Fibroblast of gingiva (primary cell): ENCODE measurements at regions not wholly inside any gene's neighbourhood (a gene's known extent, or its start where the extent isn't known, plus 50 kb on each side); places are given as distances from the start of the nearest gene placed in this dataset.
"Not testable (repeated sequence)": the region's sequence is repeated elsewhere in the genome, so short reads cannot be mapped to it uniquely, and the experiment has no call there.

ENCODE experiments used
- DNase-seq: peaks from one replicate; pipeline ENCODE4 v3.0.0-alpha.2; 2011; ENCODE audit warnings: low read depth

DNA sequence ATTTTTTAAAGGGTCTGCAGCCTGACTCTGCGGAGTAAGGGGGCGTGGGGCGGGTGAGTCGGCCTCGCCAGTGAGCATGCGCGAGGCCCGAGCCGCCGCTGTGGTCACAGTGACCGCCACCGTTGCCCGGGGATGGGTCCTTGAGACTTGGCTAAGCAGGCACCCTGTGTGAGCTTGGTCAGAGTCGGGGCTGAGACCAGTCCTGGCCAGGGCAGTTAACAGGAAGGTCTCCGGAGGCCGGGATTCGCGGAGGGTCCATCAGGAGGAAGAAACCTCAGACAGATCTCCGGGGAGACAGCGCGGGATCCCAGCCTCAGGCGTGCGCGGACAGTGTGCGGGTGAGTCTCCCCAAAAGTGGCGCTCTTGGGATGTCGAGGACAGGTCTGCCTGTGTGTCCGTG, 1384.4 kb upstream of the PCDH10 start:
- no peak for DNase-seq

- peak; percentile 93 for DNase-seq
Observed at GRCh38 chr4:131774382-131774781, 1374.7 kb upstream of the PCDH10 start.

GRCh38 chr4:131810565-131810964, 1338.5 kb upstream of the PCDH10 start:
- DNase-seq: not testable (repeated sequence)
